ENCODE measurements at regions not wholly inside any gene's neighbourhood (a gene's known extent, or its start where the extent isn't known, plus 50 kb on each side); places are given as distances from the start of the nearest gene placed in this dataset.

DNA sequence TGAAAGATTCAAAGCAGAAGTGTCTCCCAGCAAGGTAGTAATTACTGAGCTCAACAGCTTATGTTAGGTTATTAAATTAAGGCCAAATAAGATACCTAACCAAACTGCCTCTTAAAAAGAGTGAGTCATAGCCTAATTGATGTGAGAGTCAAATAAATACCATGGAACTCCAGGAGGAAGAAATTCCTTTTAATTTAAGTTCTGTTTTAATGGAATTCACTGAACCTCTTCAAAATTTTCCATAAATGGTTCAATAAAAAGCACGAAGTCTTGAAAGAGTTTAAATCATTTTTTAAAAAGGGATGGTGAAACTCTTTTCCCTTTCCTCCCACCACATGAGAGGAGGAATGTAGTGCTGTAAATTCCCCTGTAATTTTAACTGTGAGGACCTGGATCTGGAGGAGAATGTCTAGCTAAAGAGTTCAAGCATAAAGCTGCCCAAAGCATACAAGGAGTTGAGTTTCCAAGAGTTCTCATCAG lies 180.8 kb upstream of the MMADHC start:
- TF ChIP-seq, protein P1, sequence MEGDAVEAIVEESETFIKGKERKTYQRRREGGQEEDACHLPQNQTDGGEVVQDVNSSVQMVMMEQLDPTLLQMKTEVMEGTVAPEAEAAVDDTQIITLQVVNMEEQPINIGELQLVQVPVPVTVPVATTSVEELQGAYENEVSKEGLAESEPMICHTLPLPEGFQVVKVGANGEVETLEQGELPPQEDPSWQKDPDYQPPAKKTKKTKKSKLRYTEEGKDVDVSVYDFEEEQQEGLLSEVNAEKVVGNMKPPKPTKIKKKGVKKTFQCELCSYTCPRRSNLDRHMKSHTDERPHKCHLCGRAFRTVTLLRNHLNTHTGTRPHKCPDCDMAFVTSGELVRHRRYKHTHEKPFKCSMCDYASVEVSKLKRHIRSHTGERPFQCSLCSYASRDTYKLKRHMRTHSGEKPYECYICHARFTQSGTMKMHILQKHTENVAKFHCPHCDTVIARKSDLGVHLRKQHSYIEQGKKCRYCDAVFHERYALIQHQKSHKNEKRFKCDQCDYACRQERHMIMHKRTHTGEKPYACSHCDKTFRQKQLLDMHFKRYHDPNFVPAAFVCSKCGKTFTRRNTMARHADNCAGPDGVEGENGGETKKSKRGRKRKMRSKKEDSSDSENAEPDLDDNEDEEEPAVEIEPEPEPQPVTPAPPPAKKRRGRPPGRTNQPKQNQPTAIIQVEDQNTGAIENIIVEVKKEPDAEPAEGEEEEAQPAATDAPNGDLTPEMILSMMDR (conservative IDR thresholded peaks at IDR 0.05 in 1 of 2, IDR thresholded peaks at IDR 0.05 in 1 of 2; ENCODE audit: low read depth in 1 of 2, low read length in 2 of 2): no peak
- TF ChIP-seq EZH2 (IDR thresholded peaks at IDR 0.05; ENCODE audit: low read length, missing control alignments): no peak

All from fibroblast of lung (primary cell).